ENCODE measurements at regions not wholly inside any gene's neighbourhood (a gene's known extent, or its start where the extent isn't known, plus 50 kb on each side); places are given as distances from the start of the nearest gene placed in this dataset.
"Not testable (repeated sequence)": the region's sequence is repeated elsewhere in the genome, so short reads cannot be mapped to it uniquely, and the experiment has no call there.

DNA sequence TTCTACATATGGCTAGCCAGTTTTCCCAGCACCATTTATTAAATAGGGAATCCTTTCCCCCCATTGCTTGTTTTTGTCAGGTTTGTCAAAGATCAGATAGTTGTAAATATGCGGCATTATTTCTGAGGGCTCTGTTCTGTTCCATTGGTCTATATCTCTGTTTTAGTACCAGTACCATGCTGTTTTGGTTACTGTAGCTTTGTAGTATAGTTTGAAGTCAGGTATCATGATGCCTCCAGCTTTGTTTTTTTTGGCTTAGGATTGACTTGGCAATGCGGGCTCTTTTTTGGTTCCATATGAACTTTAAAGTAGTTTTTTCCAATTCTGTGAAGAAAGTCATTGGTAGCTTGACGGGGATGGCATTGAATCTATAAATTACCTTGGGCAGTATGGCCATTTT is 60.0 kb upstream of the GPC3 start:
- not testable (repeated sequence) for DNase-seq (ENCODE audit: low spot score)

DNA sequence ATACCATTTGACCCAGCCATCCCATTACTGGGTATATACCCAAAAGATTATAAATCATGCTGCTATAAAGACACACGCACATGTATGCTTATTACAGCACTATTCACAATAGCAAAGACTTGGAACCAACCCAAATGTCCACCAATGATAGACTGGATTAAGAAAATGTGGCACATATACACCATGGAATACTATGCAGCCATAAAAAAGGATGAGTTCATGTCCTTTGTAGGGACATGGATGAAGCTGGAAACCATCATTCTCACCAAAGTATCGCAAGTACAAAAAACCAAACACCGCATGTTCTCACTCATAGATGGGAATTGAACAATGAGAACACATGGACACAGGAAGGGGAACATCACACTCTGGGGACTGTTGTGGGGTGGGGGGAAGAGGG is 81.7 kb upstream of the GPC3 start:
- DNase-seq (ENCODE audit: low spot score): not testable (repeated sequence)

DNA sequence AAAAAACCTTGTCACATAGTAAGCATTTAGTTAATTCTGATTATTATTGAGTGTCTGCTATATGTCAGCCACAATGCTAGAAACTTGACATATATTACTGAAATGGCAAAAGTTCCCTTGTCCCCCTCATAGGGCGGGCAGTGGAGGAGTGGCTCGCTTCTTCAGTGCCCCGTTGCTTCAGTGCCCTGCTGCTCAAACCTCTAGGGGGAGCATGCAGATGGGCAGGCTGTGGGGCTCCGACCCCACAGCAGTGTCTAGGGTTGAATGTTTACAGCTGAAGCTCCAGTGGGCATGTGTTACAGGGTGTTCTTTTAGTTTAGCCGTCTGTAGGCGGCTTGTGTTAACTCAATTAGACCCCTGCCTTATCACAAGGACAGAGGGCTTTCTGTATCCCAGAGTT is 86.5 kb upstream of the GPC3 start:
- not testable (repeated sequence) for DNase-seq (ENCODE audit: low spot score)

DNA sequence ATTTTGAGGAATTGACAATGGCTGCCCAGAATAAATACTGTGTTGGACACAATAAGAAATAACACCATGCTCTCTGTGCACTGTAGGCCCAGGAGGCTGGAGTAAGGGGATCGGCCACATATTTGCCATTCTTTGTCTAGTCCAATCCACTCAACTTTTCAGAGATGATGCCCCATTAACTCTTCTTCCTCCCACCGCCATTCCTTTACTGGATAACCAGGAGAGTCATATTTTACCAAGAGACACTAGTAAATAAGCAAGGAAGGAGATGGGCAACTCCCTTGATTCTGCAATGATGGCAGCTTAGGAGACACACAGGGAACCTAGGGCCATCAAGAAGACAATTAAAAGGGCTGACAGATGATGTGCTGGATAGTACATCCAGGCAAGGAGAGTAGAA is 87.9 kb upstream of the GPC3 start:
- DNase-seq (ENCODE audit: low spot score): no peak

DNA sequence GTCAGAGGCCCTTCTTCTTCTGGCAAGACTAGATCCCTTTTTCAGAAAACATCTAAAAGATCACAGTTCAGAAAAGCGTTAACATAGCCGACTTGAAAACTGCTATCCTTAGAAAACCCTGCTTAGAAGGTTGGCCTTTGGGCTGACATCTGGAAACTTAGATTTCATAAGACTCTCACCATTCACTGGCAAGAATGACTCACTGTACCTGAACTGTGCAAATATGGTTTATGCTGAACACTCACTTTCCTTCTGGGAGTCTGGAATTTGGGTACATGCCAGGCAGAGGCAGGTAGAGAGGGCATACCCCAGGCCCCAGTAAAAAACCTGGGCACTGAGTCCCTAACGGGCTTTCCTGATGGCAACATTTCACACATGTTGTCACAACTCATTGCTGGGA is 88.8 kb upstream of the GPC3 start:
- no peak for DNase-seq (ENCODE audit: low spot score)

DNA sequence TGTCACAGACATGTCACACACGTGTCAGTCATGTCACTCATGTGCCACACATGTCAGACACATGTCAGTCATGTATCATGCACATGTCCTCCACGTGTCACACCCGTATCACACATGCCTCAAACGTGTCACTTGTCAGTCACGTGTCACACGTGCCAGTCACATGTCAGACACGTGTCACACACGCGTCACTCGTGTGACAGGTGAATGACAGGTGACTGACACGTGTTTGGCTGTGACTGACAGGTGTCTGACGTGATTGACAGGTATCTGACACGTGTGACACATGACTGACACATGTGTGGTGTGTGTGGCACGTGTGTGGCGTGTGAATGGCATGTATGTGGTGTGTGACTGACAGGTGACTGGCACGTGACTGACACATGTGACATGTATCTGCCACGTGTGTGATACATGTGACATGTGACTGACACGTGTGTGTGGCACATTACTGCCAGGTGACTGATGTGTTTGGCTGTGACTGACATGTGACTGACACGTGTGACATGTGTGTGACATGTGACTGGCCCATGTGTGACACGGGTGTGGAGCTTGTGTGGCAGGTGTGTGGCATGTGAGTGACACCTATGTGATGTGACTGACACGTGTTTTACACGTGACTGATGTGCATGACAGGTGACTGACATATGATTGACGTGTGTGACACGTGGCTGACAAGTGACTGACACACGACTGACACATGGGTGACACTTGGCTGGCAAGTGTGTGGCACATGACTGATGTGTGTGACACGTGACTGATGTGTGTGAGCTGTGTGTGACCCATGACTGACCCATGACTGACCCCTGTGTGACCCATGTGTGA is 90.7 kb upstream of the GPC3 start:
- DNase-seq (ENCODE audit: low spot score): no peak

DNA sequence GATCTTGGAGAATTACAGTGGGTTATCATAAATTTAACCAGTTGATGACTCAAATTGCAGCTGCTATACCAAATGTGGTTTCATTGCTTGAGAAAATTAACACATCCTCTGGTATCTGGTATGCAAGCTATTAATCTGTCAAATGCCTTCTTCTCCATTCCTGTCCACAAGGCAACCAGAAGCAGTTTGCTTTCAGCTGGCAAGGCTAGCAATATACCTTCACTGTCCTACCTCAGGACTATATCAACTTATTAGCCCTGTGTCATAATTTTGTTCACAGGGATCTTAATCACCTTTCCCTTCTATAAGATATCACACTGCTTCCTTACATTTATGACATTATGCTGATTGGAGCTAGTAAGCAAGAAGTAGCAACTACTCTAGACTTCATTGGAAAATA is 110.0 kb upstream of the GPC3 start:
- no peak for DNase-seq (ENCODE audit: low spot score)

DNA sequence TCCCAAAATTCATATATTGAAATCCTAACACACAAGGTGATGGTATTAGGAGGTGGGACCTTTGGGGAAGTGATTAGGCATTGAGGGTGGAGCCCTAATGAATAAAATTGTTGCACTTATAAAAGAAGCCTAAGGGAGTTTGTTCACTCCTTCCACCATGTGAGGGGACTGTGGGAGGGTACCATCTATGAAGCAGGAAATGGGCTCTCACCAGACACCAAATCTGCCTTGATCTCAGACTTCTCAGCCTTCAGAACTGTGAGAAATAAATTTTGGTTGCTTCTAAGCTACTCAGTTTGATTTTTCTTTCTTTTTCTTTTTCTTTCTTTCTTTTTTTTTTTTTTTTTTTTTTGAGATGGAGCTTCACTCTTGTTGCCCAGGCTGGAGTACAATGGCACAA is 116.2 kb upstream of the GPC3 start:
- no peak for DNase-seq (ENCODE audit: low spot score)

DNA sequence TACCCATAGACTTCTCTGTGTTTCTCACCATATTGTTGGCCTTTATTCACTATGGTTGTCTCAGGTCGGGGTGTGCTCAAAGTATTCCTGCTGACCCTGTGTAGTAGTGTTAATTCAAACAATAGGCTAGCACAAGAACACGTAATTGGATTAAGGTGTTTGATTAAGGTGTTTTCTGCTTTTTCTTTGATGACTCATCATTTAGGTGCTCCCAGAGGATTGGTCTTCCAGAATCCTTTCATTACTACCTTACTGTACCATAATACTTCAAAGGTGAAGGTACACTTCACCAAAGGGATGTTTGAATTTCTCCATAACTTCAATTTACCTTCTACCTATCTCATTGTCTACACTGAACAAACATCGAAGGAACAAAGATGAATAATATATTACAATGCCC is 121.7 kb upstream of the CCDC160 start:
- no peak for DNase-seq (ENCODE audit: low spot score)

DNA sequence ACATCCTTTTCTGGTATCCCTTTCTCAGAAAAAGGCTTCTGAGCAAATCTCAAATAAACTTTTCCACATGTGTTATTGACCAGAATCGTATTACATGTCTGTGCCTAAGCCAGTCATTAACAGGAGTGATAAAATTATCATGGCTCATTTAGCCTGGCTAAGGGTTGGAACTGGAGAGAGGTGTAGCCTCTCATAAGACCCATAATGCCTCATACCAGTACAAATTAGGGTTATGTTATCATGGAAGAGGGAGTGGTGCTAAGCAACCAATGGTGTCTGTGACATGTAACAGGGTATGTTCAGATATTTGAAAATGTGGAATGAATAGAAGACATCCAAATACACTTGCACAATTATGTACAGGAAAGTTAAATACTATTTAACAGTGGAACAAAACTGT is 99.6 kb upstream of the CCDC160 start:
- DNase-seq (ENCODE audit: low spot score): no peak

DNA sequence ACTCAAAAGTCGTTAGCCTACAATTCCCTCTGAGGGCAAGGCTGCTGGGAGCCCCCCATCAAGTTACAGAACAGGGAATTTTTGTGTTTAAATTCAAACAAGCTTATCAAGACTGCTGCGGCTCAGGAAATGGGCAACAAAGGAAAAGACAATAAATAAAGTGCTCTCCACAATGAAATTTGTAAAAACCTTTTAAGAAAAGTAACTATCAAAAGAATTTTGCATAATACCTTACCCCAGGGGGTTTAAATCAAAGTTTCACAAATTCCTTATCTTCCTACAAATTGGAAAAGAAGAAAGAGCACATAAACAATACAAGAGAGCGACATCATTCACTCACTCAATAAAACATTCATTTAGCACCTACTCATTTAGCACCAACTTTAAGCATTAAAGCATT is 97.9 kb upstream of the CCDC160 start:
- no peak for DNase-seq (ENCODE audit: low spot score)

DNA sequence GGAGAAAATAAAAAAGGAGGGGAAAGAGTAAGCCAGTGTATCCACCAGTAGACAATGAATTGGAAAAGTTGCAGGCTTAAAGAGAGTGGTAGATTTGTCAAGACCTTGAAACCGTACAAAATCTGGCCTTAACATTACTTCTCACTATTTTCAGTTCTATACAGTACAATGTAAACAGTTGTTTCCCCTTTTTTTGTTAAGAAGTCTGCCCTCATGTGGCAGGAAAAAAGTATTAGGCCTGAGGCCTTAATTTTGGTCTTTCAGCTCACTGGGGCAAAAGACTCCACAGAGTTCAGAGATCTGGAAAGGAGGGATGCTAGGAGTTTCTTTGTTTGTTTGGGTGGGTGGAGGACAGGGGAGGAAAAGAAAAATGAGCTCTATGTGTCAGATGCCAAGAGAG is 92.8 kb upstream of the CCDC160 start:
- DNase-seq (ENCODE audit: low spot score): peak; percentile 26

DNA sequence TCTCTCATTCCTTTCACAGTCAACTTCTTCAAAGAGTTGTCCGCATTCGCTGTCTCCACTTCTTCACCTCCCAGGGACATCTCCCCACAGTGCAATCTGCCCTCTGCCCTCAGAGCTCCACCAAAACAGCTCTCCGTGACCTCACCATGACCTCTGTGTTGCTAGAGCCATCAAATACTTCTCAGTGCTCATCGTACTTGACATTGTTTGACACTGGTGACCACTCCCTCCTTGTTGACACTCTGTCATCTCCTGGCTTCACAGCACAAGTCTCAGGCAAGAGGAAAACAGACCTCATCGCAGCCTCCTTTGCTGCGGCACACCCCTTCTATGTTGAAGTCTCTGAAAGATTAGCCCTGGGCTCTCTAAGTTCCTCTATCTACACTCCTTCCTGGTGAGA is 90.5 kb upstream of the CCDC160 start:
- DNase-seq (ENCODE audit: low spot score): no peak

DNA sequence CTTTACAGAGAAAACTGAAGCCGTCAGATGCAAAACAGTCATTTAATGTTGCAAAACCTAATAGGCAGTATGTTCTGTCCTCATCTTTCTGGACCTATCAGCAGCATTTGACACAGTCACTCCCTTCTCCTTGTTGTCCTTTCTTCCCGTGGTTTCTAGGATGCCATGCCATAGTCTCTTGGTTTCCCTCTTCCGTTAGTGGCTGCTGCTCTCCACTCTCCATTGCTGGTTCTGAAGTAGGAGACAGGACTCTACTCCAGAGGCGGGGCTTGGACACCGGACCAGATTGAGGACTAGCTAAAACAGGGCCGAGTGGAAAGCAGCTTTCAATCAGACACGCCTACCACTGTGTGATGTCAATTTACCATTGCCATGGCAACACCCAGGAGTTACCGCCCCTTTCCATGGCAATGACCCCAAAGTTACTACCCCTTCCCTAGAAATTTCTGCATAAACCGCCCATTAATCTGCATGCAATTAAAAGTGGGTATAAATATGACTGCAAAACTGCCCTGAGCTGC is 88.8 kb upstream of the CCDC160 start:
- no peak for DNase-seq (ENCODE audit: low spot score)

DNA sequence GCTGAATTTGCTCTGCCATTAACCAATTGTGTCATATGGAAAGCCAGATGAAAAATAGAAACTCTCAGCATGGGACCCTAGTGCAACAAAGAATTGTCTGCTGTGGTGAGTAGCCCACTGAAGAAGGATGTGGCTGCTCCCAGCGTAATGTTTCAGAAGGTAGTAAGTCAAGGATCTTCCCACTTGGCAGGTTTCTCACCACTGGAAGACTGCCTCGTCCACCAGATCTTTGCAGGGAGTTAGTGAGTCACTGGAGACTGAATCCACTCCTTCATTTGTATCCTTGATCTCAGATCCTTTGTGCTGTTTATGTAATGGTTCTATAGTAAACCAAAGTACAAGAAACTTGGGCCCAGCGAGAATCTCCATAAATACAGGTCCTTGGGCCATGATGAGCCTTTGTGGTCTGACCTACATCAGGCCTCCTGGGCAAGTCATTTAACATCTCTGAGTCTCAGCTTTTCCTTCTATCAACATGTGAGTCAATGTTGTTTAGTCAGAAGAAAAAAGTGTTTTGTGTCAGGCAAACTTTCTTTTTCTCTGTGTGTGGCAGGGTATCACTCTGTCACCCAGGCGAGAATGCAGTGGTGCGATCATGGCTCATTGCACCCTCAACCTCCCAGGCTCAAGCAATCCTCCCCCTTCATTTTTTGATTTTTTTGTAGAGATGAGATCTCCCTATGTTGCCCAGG is 78.0 kb upstream of the CCDC160 start:
- no peak for DNase-seq (ENCODE audit: low spot score)

DNA sequence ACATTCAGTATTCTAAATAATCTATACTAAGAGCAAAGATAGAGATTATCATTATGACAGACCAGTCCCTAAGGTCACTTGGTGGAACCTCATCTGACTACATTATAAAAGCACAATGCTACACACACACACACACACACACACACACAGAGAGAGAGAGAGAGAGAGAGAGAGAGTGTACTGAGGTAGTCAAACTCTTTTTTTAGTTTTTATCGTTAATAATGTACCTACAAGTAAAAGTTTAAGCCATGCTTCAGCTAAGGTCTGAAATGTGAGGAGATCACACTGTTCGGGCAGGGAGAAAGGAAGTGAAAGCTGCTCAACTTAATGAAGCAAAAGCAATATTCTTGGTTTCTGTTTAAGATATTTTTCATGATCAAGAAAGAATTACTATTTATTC is 75.8 kb upstream of the CCDC160 start:
- DNase-seq (ENCODE audit: low spot score): no peak

DNA sequence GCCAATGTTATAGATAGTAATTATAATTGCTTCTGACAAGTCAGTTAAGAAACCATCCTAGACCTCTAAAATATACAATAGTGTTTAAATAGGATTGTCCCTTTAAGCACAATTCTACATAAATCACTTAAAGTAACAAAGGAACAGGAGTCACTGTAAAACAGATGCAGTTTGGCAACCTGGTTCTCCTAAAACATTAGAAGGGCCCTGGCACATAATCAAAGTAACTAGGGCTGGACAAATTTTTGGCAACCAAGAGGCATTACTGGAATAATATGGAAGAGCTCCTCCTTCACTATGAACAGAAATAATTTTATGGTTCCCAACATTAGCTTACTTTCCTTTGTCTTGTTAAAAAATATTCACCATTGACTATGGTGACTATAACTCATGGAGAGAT is 75.0 kb upstream of the CCDC160 start:
- DNase-seq (ENCODE audit: low spot score): no peak

DNA sequence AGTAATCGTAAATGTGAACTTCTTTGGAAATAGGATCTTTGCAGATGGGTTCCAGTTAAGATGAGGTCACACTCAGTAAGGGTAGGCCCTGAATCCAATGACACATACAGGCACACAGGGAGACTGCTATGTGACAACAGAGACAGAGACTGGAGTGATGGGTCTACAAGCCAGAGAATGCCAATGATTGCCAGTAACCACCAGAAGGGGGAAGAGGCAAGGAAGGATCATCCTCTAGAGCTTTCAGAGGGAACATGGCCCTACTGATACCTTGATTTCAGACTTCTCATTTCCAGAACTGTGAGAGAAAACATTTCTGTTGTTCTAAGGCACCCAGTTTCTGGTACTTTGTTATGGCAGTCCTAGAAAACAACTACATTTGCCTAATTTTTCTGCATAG is 73.1 kb upstream of the CCDC160 start:
- no peak for DNase-seq (ENCODE audit: low spot score)

DNA sequence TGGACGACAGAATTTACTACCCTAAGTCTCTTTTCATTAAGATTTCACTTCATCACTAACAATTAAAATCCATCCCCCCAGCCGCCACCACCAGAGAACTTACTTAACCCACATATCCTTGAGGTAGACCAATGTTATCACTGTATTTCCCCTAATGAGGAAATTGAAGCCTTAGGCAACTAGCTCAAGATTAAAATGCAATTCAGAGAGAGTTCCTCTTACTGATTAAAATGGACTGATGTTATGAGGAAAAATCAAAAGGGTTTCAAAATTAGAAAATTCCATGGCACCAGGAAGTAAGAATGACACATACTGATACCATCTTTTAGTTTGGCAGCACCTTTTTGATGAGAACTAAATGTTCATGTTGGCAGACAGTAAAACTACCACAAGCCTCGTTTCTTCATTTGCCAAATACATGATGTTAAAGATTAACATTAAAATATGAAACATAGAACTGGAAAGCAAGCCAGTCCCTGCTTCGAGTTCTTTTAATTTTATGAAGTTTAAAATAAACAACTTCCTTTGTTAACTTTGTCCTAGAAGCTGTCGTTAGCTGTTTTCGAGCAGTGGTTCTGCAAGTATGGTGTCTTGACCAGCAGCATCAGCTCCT is 69.3 kb upstream of the CCDC160 start:
- no peak for DNase-seq (ENCODE audit: low spot score)

DNA sequence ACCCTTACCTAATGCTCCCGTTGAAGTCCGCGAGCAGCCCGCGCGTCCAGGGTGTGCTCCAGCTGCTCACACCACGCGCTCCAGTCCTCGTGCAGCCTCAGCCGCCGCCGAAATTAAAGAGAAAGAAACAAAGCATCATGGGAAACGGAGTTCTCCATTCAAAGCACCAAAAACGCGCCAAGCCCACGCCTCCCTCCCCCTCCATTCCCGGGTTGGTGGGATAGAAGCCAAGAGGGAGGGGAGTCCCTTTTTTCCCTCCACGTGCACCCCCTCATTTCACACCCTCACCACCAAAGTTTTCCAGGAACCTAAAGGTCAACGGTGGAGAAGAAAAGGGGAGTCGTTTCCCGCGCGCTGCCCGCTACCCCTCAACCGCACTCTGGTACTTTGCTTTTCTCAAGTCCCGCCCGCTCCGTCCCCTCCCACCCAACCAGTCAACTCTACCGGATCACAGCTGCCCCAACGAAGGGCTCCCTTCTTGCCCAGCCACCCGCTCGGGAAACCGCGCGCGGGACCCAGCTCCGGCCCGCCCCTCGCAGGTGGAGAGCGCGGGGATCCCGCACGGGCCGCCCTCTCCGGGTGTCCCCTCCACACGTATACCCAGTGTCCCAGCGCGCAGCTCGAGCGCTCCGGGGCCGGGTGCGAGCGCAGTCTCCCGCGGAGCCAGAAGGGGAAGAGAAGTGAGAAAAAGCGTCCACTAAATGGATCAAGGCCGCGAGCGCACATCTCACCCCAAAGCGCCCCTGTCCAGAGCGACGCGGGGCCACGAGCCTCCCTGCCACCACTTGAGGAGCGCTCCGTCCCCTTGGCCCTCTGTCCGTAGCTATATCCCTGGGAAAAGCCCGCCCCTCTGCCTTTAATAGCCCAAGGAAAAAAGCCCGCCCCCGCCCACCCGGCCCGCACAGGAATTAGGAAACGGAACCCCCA is 65.1 kb upstream of the CCDC160 start:
- no peak for DNase-seq (ENCODE audit: low spot score)

DNA sequence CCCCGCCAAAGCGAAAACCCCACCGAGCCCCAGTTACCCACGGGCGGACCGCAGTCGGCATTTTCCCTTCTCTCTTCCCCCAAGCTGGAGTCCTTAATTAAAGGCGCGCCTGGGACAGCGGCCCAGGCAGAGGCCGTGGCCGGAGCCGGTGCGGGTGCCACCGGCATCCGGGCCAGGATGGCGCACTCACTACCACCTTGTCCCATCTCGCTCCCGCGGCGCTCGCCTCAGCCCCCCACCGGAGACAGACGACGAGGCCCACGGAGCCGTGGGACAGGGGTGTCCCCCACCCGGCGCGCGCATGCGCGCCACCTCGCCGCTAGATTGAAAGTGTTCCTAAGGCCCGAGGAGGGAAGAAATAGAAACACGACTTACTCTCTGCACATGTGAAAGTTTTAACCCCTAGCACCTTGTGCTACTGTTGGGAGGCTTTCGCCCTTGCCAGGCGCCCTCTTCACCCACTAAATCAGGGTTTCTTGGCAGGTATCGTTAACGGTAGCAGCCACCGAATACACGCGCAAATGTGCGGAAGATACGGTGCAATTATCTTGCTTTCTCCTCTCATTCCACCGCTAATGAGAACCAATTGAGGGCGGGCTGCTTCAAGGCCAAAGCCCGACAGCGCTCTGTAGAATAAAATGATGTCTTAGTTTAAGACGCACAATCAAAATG is 64.3 kb upstream of the CCDC160 start:
- no peak for DNase-seq (ENCODE audit: low spot score)

Data from SW480 (cell line).